HepG2 (cell line): ENCODE measurements at regions not wholly inside any gene's neighbourhood (a gene's known extent, or its start where the extent isn't known, plus 50 kb on each side); places are given as distances from the start of the nearest gene placed in this dataset.

ENCODE experiments used
- ATAC-seq: fragments of 200-7000 bp; cut with Tn5 transposase; 3 replicates; pipeline ENCODE4 v1.9.1; 2020; ENCODE audit warnings: mild to moderate bottlenecking, moderate library complexity
- BruUV-seq: library from RNA; stranded (reverse); fragments of 400-500 nt; replicated peaks from 2 replicates; lab custom pipeline; 2021; lab: Mats Ljungman, UMichigan
- CTCF ChIA-PET: fragments of 300-600 bp; formaldehyde crosslinking; extraction: SDS; loops from one replicate; lab custom pipeline; 2021; ENCODE audit warnings: low total read pairs, inconsistent platforms, low intra/inter-chr PET ratio; lab: Yijun Ruan, JAX
- POLR2A ChIA-PET: fragments of 350-600 bp; sonication (Branson Sonifier 250); formaldehyde crosslinking; loops from one replicate; lab custom pipeline; 2020; ENCODE audit warnings: antibody characterized with exemption, inconsistent platforms; lab: Yijun Ruan, JAX
- DNase-seq: peaks from one replicate; pipeline ENCODE4 v3.0.0-alpha.2; 2015; ENCODE audit warnings: low spot score
- FAIRE-seq: peaks from 3 replicates; lab custom pipeline; 2011; peaks lifted over from hg19 to GRCh38; lab: Jason Lieb, UNC
- H2AFZ ChIP-seq: one replicate; pipeline ENCODE4 v1.6.1; 2011; ENCODE audit warnings: low read length, inconsistent platforms
- H3K27ac ChIP-seq: fragments of 300-600 bp; 3 replicates; pipeline ENCODE4 v1.8.0; 2011; ENCODE audit warnings: mixed run types, mild to moderate bottlenecking, mixed read lengths, low read length, inconsistent platforms; ENCODE audit not compliant: insufficient read depth; ENCODE audit errors: extremely low read length
- H3K27me3 ChIP-seq, 2 experiments: fragments of 200-600 bp in 1 of 2; 2 replicates in 1 of 2; 3 replicates in 1 of 2; pipeline versions ENCODE4 v1.6.0 to v1.8.0; 2011; ENCODE audit warnings: low read length in 2 of 2, mild to moderate bottlenecking in 2 of 2, moderate library complexity in 2 of 2, inconsistent platforms in 1 of 2; ENCODE audit not compliant: insufficient read depth in 2 of 2, control insufficient read depth in 1 of 2
- H3K36me3 ChIP-seq, 2 experiments: fragments of 200-600 bp in 1 of 2; replicated peaks in 1 of 2; 2 replicates in 1 of 2; 3 replicates in 1 of 2; pipeline versions ENCODE4 v1.5.1 to v1.8.0; 2011; ENCODE audit warnings: low read length in 2 of 2, inconsistent platforms in 1 of 2; ENCODE audit not compliant: insufficient read depth in 2 of 2, control insufficient read depth in 1 of 2
- H3K4me1 ChIP-seq: 2 replicates; pipeline ENCODE4 v1.5.1; 2012; ENCODE audit warnings: low read length, inconsistent platforms; ENCODE audit not compliant: insufficient read depth
- H3K4me2 ChIP-seq: 2 replicates; pipeline ENCODE4 v1.6.0; 2011; ENCODE audit warnings: low read depth, low read length, inconsistent platforms
- H3K4me3 ChIP-seq, 3 experiments: fragments of 200-600 bp in 1 of 3; sonication (generic), shearing (Covaris generic) in 1 of 3; replicated peaks in 1 of 3; 2 replicates each; pipeline ENCODE4 v1.5.1; 2011 to 2016; ENCODE audit warnings: low read length in 3 of 3, inconsistent platforms in 2 of 3, low read depth in 2 of 3, mild to moderate bottlenecking in 2 of 3, control low read depth in 1 of 3, mixed read lengths in 1 of 3; ENCODE audit not compliant: insufficient read depth in 1 of 3
- H3K79me2 ChIP-seq: one replicate; pipeline ENCODE4 v1.6.1; 2011; ENCODE audit warnings: low read length, inconsistent platforms; ENCODE audit not compliant: insufficient read depth
- H3K9ac ChIP-seq: 2 replicates; pipeline ENCODE4 v1.6.0; 2011; ENCODE audit warnings: mild to moderate bottlenecking, low read depth, low read length, inconsistent platforms; ENCODE audit not compliant: insufficient read depth
- H3K9me3 ChIP-seq: 2 replicates; pipeline ENCODE4 v1.5.1; 2012; ENCODE audit warnings: mild to moderate bottlenecking, low read length
- H4K20me1 ChIP-seq: 2 replicates; pipeline ENCODE4 v1.6.0; 2011; ENCODE audit warnings: inconsistent platforms, mild to moderate bottlenecking, low read length, moderate library complexity; ENCODE audit not compliant: insufficient read depth
- ARNTL ChIP-seq: sonication (generic); formaldehyde crosslinking; IDR thresholded peaks from 2 replicates; pipeline ENCODE4 v1.4.0; 2020; ENCODE audit warnings: mild to moderate bottlenecking, missing genetic modification reagents
- HDAC2 ChIP-seq: sonication (generic); formaldehyde crosslinking; IDR thresholded peaks from 2 replicates; pipeline ENCODE4 v1.4.0; 2020; ENCODE audit warnings: missing genetic modification reagents
- HOXD1 ChIP-seq: sonication (generic); formaldehyde crosslinking; IDR thresholded peaks from 2 replicates; pipeline ENCODE4 v1.5.0; 2020; ENCODE audit warnings: missing genetic modification reagents
- MEIS2 ChIP-seq: sonication (generic); formaldehyde crosslinking; IDR thresholded peaks from 2 replicates; pipeline ENCODE4 v1.9.0; 2021; ENCODE audit warnings: mild to moderate bottlenecking, missing genetic modification reagents
- MTF2 ChIP-seq: sonication (generic); formaldehyde crosslinking; IDR thresholded peaks from 2 replicates; pipeline ENCODE4 v1.5.0; 2020; ENCODE audit warnings: missing genetic modification reagents, borderline replicate concordance
- NFRKB ChIP-seq: fragments of 450-650 bp; IDR thresholded peaks from 2 replicates; pipeline ENCODE4 v1.6.1; 2017
- PRMT3 ChIP-seq: sonication (generic); formaldehyde crosslinking; IDR thresholded peaks from 2 replicates; pipeline ENCODE4 v1.8.1; 2022; ENCODE audit warnings: low read depth, mild to moderate bottlenecking, moderate library complexity, missing genetic modification reagents, borderline replicate concordance
- RBFOX2 ChIP-seq: fragments of 200-400 bp; formaldehyde crosslinking; IDR thresholded peaks from 2 replicates; pipeline ENCODE4 v1.6.1; 2017; ENCODE audit warnings: low read depth, mild to moderate bottlenecking, low read length
- SP140L ChIP-seq: sonication (generic); formaldehyde crosslinking; IDR thresholded peaks from 2 replicates; pipeline ENCODE4 v1.4.0; 2020; ENCODE audit warnings: missing genetic modification reagents, borderline replicate concordance
- TBX2 ChIP-seq: sonication (generic); formaldehyde crosslinking; IDR thresholded peaks from 2 replicates; pipeline ENCODE4 v1.5.0; 2020; ENCODE audit warnings: missing genetic modification reagents, mild to moderate bottlenecking, borderline replicate concordance
- YY1 ChIP-seq: IDR thresholded peaks from 2 replicates; pipeline ENCODE4 v1.6.1; 2011; ENCODE audit warnings: low read length, low read depth, moderate library complexity, mild to moderate bottlenecking; ENCODE audit not compliant: insufficient read depth, insufficient replicate concordance
- WGBS: methylation state at CpG from one replicate; pipeline ENCODE4 v1.1.6; 2017; ENCODE audit warnings: low lambda C conversion rate; 5-methylcytosine and 5-hydroxymethylcytosine counted together
- in situ Hi-C: cut with HindIII; loops from 2 replicates; pipeline ENCODE4 v1.10.0; 2017; ENCODE audit warnings: low pct_unique_long_range_greater_than_20kb; ENCODE audit not compliant: extremely low pct_ligation_motif_present
- intact Hi-C: fragments of 100-400 bp; cut with micrococcal nuclease; formaldehyde crosslinking; loops from one replicate; pipeline ENCODE4 v1.10.0; 2022; ENCODE audit not compliant: unreplicated experiment
- TF ChIP-seq, protein P1 (sequence below): IDR thresholded peaks from 2 replicates; pipeline ENCODE4 v1.6.1; 2016; ENCODE audit warnings: missing biosample characterization, missing genetic modification reagents, low read depth
- TF ChIP-seq, protein P2 (sequence below): sonication (generic); formaldehyde crosslinking; IDR thresholded peaks from 2 replicates; pipeline ENCODE4 v1.4.0; 2020; ENCODE audit warnings: missing genetic modification reagents, borderline replicate concordance
- TF ChIP-seq, protein P3 (sequence below): sonication (generic); formaldehyde crosslinking; conservative IDR thresholded peaks from 2 replicates; pipeline ENCODE4 v1.4.0; 2020; ENCODE audit warnings: missing genetic modification reagents

DNA sequence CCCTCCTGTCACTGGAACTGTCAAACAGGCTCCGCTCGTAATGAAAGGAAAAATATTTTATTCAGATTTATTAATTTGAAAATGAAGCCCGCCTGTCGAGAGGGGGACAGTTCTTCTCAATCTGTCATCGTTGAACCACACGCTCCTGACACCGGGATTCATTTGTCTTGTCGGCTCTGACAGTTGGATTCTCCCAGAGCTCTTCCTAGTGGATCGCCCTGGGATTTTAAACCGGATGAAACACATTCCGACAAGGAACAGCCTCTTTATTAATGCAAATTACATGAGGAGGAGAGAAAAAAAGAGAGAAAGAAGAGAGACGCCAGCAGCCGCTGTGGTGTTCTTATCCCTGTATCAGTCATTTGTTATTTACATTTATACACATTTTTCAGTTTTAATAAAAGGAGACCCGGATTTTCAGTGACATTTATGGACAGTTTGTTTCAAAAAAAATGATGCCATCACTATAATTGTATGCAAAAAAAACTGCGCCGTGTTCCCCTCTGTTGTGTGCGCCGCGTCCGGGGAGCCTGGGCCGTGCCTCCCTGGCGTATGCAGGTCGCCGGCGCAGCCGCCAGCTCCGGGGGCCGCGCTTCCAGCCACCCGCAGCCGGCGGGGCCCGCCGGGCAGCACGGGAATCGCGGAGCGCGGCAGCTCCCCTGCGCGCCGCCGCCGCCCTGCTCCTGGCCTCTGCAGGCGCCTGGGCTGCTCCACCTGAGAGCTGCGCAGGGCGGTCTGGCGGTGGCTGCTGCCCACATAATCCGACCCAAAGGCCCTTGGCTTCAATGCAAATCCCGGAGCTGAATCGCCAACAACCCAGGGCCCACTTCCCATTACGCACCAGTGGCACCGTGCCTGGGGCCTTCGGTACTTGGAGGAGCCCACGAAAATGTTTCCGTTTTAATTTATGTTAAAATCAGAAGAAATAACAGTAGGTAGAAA is 237.9 kb upstream of the PBX1 start:
- Histone ChIP-seq H3K4me3 (no peak overlapping the region), H3K79me2 (no peaks in the 10 kb centered on the region), H3K9ac (no peak overlapping the region), H3K9me3 (peaks cover 15% of the 10 kb centered on the region), H3K27ac (no peak overlapping the region)
- CTCF ChIA-PET = no interaction called here
- no peak for FAIRE-seq
- DNase-seq = no peak
- POLR2A ChIA-PET = no interaction called here
- in situ Hi-C loops = no loop called here
- TF ChIP-seq, protein P1, sequence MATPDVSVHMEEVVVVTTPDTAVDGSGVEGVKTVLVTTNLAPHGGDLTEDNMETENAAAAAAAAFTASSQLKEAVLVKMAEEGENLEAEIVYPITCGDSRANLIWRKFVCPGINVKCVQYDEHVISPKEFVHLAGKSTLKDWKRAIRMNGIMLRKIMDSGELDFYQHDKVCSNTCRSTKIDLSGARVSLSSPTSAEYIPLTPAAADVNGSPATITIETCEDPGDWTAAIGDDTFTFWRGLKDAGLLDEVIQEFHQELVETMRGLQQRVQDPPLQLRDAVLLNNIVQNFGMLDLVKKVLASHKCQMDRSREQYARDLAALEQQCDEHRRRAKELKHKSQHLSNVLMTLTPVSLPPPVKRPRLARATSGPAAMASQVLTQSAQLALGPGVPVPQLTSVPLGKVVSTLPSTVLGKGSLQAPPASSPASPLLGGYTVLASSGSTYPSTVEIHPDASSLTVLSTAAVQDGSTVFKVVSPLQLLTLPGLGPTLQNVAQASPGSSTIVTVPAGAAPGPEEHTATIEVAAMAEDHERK = no peak
- TF ChIP-seq RBFOX2 = no peak
- TF ChIP-seq TBX2 (CRISPR knock-in tag) = no peak
- TF ChIP-seq SP140L (CRISPR knock-in tag) = no peak
- no peak for TF ChIP-seq PRMT3 (CRISPR knock-in tag)
- TF ChIP-seq NFRKB = no peak
- no peak for TF ChIP-seq MTF2 (CRISPR knock-in tag)
- no peak for TF ChIP-seq ARNTL (CRISPR knock-in tag)
- TF ChIP-seq, protein P2, sequence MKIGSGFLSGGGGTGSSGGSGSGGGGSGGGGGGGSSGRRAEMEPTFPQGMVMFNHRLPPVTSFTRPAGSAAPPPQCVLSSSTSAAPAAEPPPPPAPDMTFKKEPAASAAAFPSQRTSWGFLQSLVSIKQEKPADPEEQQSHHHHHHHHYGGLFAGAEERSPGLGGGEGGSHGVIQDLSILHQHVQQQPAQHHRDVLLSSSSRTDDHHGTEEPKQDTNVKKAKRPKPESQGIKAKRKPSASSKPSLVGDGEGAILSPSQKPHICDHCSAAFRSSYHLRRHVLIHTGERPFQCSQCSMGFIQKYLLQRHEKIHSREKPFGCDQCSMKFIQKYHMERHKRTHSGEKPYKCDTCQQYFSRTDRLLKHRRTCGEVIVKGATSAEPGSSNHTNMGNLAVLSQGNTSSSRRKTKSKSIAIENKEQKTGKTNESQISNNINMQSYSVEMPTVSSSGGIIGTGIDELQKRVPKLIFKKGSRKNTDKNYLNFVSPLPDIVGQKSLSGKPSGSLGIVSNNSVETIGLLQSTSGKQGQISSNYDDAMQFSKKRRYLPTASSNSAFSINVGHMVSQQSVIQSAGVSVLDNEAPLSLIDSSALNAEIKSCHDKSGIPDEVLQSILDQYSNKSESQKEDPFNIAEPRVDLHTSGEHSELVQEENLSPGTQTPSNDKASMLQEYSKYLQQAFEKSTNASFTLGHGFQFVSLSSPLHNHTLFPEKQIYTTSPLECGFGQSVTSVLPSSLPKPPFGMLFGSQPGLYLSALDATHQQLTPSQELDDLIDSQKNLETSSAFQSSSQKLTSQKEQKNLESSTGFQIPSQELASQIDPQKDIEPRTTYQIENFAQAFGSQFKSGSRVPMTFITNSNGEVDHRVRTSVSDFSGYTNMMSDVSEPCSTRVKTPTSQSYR (CRISPR knock-in tag) = no peak
- no peak for TF ChIP-seq YY1
- no peak for TF ChIP-seq HDAC2 (CRISPR knock-in tag)
- TF ChIP-seq HOXD1 (CRISPR knock-in tag) = no peak
- TF ChIP-seq MEIS2 (CRISPR knock-in tag) = no peak
- TF ChIP-seq, protein P3, sequence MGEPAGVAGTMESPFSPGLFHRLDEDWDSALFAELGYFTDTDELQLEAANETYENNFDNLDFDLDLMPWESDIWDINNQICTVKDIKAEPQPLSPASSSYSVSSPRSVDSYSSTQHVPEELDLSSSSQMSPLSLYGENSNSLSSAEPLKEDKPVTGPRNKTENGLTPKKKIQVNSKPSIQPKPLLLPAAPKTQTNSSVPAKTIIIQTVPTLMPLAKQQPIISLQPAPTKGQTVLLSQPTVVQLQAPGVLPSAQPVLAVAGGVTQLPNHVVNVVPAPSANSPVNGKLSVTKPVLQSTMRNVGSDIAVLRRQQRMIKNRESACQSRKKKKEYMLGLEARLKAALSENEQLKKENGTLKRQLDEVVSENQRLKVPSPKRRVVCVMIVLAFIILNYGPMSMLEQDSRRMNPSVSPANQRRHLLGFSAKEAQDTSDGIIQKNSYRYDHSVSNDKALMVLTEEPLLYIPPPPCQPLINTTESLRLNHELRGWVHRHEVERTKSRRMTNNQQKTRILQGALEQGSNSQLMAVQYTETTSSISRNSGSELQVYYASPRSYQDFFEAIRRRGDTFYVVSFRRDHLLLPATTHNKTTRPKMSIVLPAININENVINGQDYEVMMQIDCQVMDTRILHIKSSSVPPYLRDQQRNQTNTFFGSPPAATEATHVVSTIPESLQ = no peak
- TF ChIP-seq, all 625 proteins: peak for 0
- no peaks in the 10 kb centered on the region for H4K20me1 ChIP-seq
- peaks cover 0 to 6% of the 10 kb centered on the region in 2 experiments; a peak in 1 of 5 replicates for H3K27me3 ChIP-seq
- 21% methylated on average over 26 of the region's 56 CpGs for WGBS
- peak; percentile 62 for ATAC-seq
- intact Hi-C loops = no loop called here
- H3K36me3 ChIP-seq = no peaks in the 10 kb centered on the region
- H2AFZ ChIP-seq = no peak overlapping the region
- H3K4me2 ChIP-seq = no peak overlapping the region
- H3K4me1 ChIP-seq = no peaks in the 10 kb centered on the region
- no TSS peak for BruUV-seq
